Esophagus (tissue), 2 donors: ENCODE measurements at regions not wholly inside any gene's neighbourhood (a gene's known extent, or its start where the extent isn't known, plus 50 kb on each side); places are given as distances from the start of the nearest gene placed in this dataset.

Experiments
- H3K27ac ChIP-seq, 2 donors: one replicate each; pipeline ENCODE4 v1.5.1; 2013; ENCODE audit warnings: low read depth in 2 of 2, mild to moderate bottlenecking in 2 of 2, inconsistent platforms in 1 of 2, low read length in 1 of 2, moderate library complexity in 1 of 2
- H3K27me3 ChIP-seq, 2 donors: one replicate each; pipeline ENCODE4 v1.6.1; 2013; ENCODE audit warnings: low read length in 2 of 2, control low read depth in 1 of 2, mild to moderate bottlenecking in 1 of 2; ENCODE audit not compliant: insufficient read depth in 2 of 2, control insufficient read depth in 1 of 2
- H3K36me3 ChIP-seq, 2 donors: one replicate each; pipeline ENCODE4 v1.6.1; 2013; ENCODE audit warnings: low read length in 1 of 2; ENCODE audit not compliant: control insufficient read depth in 2 of 2, insufficient read depth in 2 of 2
- H3K4me1 ChIP-seq, 2 donors: one replicate each; pipeline ENCODE4 v1.6.1; 2013; ENCODE audit warnings: low read length in 1 of 2; ENCODE audit not compliant: control insufficient read depth in 2 of 2, insufficient read depth in 2 of 2
- H3K4me3 ChIP-seq, 2 donors: one replicate each; pipeline ENCODE4 v1.5.1; 2013; ENCODE audit warnings: low read length in 2 of 2, mild to moderate bottlenecking in 2 of 2, low read depth in 1 of 2, moderate library complexity in 1 of 2
- H3K9me3 ChIP-seq, 2 donors: one replicate each; pipeline ENCODE4 v1.6.1; 2013; ENCODE audit warnings: mild to moderate bottlenecking in 2 of 2, low read depth in 1 of 2, low read length in 1 of 2, moderate library complexity in 1 of 2; ENCODE audit not compliant: control insufficient read depth in 2 of 2, insufficient read depth in 1 of 2
- WGBS, 2 donors: extraction: QIAGEN DNeasy Blood & Tissue Kit; methylation state at CpG; one replicate each; pipeline ENCODE4 v1.1.7; 2013; 5-methylcytosine and 5-hydroxymethylcytosine counted together
- donor health status: healthy with polysubstance abuse.
- donor health status: Bipolar disorder and iron deficiency.

DNA sequence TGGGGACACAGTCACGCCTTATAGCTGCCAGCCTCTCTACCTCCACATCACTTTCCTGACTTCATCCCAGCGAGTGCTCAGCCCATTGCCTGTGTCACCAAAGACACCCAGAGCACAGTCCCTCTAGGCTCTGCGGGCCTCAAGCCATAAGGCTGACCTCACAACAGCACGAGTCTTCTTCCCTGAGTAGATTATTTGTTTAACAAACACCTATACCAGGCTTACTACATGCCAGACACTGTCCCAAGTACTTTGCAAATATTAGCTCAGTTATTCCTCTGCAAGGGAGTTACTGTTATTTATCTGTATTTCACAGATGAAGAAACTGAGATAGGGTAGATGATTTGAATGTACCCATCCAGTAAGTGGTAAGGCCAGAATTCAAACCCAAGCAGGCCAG lies 504.3 kb downstream of the COG6 start:
- Histone ChIP-seq H3K9me3 (no peaks in the 10 kb centered on the region), H3K36me3 (no peaks in the 10 kb centered on the region), H3K27me3 (no peaks in the 10 kb centered on the region), H3K4me3 (no peak overlapping the region), H3K4me1 (no peaks in the 10 kb centered on the region), H3K27ac (no peak overlapping the region)
- WGBS, 2 donors: 95 to 97% methylated on average over 4 of the region's 4 CpGs

DNA sequence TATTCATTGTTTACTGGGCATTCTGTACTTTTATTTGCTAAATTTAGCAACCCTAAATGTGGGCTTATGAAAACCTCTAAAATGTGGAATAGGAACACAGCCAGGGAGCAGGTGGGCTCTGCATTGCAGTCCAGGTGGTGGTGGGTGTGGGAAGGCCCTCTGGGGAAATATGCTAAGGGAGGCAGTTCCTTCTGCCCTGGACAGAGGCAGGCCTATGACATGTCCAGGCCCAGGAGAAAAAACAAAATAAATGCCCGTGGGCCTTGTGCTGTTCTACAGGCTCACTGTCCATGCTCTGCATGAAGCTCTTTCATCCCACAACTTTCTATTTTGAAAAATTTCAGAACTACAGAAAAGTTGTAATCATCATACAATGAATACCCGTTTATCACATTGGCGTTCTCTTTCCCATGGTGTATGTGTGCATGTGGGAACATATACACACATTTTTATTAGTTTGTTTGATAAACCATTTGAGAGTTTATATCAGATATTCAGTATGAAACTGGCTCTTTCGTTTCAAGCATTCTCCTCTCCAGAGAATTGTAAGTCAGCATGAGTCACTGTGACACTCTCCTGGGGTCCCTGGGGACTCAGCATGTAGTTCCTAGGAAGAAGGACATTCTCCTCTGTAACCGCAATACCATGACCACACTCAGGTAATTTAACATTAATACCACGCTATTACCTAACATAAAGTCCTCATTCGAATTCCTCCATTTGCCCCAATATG lies 505.3 kb downstream of the COG6 start:
- WGBS, 2 donors: 88% methylated on average over 7 of the region's 7 CpGs
- Histone ChIP-seq H3K27ac (no peak overlapping the region), H3K9me3 (no peaks in the 10 kb centered on the region), H3K4me3 (no peak overlapping the region), H3K36me3 (no peaks in the 10 kb centered on the region), H3K4me1 (no peaks in the 10 kb centered on the region), H3K27me3 (no peaks in the 10 kb centered on the region)

- H3K27ac ChIP-seq: no peak overlapping the region
- no peak overlapping the region for H3K4me3 ChIP-seq
- no peaks in the 10 kb centered on the region for H3K36me3 ChIP-seq
- H3K4me1 ChIP-seq: no peaks in the 10 kb centered on the region
- 90 to 95% methylated on average over 4 of the region's 4 CpGs for WGBS, 2 donors
- H3K9me3 ChIP-seq: no peaks in the 10 kb centered on the region
- no peaks in the 10 kb centered on the region for H3K27me3 ChIP-seq
These were observed 505.1 kb downstream of the FOXO1 start for GRCh38 chr13:40161351-40161810.

GRCh38 chr13:40161931-40162330 lies 504.5 kb downstream of the FOXO1 start:
- no peaks in the 10 kb centered on the region for H3K27me3 ChIP-seq
- 93 to 95% methylated on average over 1 to 2 of the region's 2 CpGs for WGBS, 2 donors
- no peaks in the 10 kb centered on the region for H3K9me3 ChIP-seq
- H3K4me1 ChIP-seq: no peaks in the 10 kb centered on the region
- H3K4me3 ChIP-seq: no peak overlapping the region
- no peak overlapping the region for H3K27ac ChIP-seq
- no peaks in the 10 kb centered on the region for H3K36me3 ChIP-seq

GRCh38 chr13:40163066-40164000 lies 503.1 kb downstream of the FOXO1 start:
- no peak overlapping the region for H3K27ac ChIP-seq
- H3K9me3 ChIP-seq: no peaks in the 10 kb centered on the region
- H3K36me3 ChIP-seq: no peaks in the 10 kb centered on the region
- no peaks in the 10 kb centered on the region for H3K4me1 ChIP-seq
- H3K27me3 ChIP-seq: no peaks in the 10 kb centered on the region
- no peak overlapping the region for H3K4me3 ChIP-seq
- 84 to 94% methylated on average over 11 of the region's 11 CpGs for WGBS, 2 donors

- H3K27ac ChIP-seq: no peak overlapping the region
- no peak overlapping the region for H3K4me3 ChIP-seq
- H3K9me3 ChIP-seq: no peaks in the 10 kb centered on the region
- H3K4me1 ChIP-seq: no peaks in the 10 kb centered on the region
- 47 to 55% methylated on average over 3 of the region's 3 CpGs for WGBS, 2 donors
- no peaks in the 10 kb centered on the region for H3K27me3 ChIP-seq
- H3K36me3 ChIP-seq: no peaks in the 10 kb centered on the region
These were observed 502.3 kb downstream of the FOXO1 start for GRCh38 chr13:40164133-40164532.

- Histone ChIP-seq H3K9me3 (no peaks in the 10 kb centered on the region), H3K27me3 (no peaks in the 10 kb centered on the region), H3K36me3 (no peaks in the 10 kb centered on the region), H3K4me3 (no peak overlapping the region), H3K27ac (no peak overlapping the region), H3K4me1 (no peaks in the 10 kb centered on the region)
- 50 to 52% methylated on average over 2 of the region's 2 CpGs for WGBS, 2 donors
These were observed 501.0 kb downstream of the FOXO1 start for GRCh38 chr13:40165316-40165932.

GRCh38 chr13:40167327-40167726 lies 499.1 kb downstream of the FOXO1 start:
- 90 to 95% methylated on average over 6 of the region's 6 CpGs for WGBS, 2 donors
- no peak overlapping the region for H3K27ac ChIP-seq
- H3K27me3 ChIP-seq: no peaks in the 10 kb centered on the region

GRCh38 chr13:40168425-40169166 lies 497.8 kb downstream of the FOXO1 start:
- H3K27ac ChIP-seq: no peak overlapping the region
- WGBS, 2 donors: 89 to 96% methylated on average over 1 of the region's 1 CpG

More at GRCh38 chr13:40167327-40167726, 499.1 kb downstream of the FOXO1 start:
- Histone ChIP-seq H3K4me1 (peaks cover 0 to under 1% of the 10 kb centered on the region in 2 donors), H3K4me3 (no peak overlapping the region), H3K36me3 (no peaks in the 10 kb centered on the region), H3K9me3 (no peaks in the 10 kb centered on the region)

More at GRCh38 chr13:40168425-40169166, 497.8 kb downstream of the FOXO1 start:
- no peak overlapping the region for H3K4me3 ChIP-seq
- no peaks in the 10 kb centered on the region for H3K36me3 ChIP-seq
- H3K27me3 ChIP-seq: no peaks in the 10 kb centered on the region
- no peaks in the 10 kb centered on the region for H3K9me3 ChIP-seq
- H3K4me1 ChIP-seq: peaks cover 0 to 5% of the 10 kb centered on the region in 2 donors
